Endodermal cell (in vitro differentiated cells): ENCODE measurements at regions not wholly inside any gene's neighbourhood (a gene's known extent, or its start where the extent isn't known, plus 50 kb on each side); places are given as distances from the start of the nearest gene placed in this dataset.

Experiments
- DNase-seq: peaks from one replicate; pipeline ENCODE4 v3.0.0-alpha.2; 2017
- H3K27ac ChIP-seq: 2 replicates; pipeline ENCODE4 v1.5.1; 2013; ENCODE audit warnings: mild to moderate bottlenecking, low read depth, low read length, moderate library complexity
- H3K27me3 ChIP-seq: 2 replicates; pipeline ENCODE4 v1.6.1; 2013; ENCODE audit warnings: mild to moderate bottlenecking, low read length, moderate library complexity; ENCODE audit not compliant: insufficient read depth, control insufficient read depth, poor library complexity, severe bottlenecking
- H3K36me3 ChIP-seq: 2 replicates; pipeline ENCODE4 v1.7.0; 2013; ENCODE audit warnings: mild to moderate bottlenecking, low read length, moderate library complexity; ENCODE audit not compliant: control insufficient read depth, insufficient read depth
- H3K4me1 ChIP-seq: one replicate; pipeline ENCODE4 v1.7.0; 2013; ENCODE audit warnings: low read length; ENCODE audit not compliant: control insufficient read depth, insufficient read depth
- H3K4me3 ChIP-seq: 2 replicates; pipeline ENCODE4 v1.5.1; 2013; ENCODE audit warnings: mild to moderate bottlenecking, low read length, moderate library complexity
- H3K9ac ChIP-seq: 2 replicates; pipeline ENCODE4 v1.6.1; 2013; ENCODE audit warnings: mild to moderate bottlenecking, low read length, moderate library complexity; ENCODE audit not compliant: poor library complexity, severe bottlenecking; ENCODE audit errors: extremely low read depth
- H3K9me3 ChIP-seq: 2 replicates; pipeline ENCODE4 v1.6.1; 2013; ENCODE audit warnings: mild to moderate bottlenecking, low read length, moderate library complexity; ENCODE audit not compliant: control insufficient read depth
- H3K27ac Mint-ChIP-seq: 2 replicates; pipeline ENCODE4 v1.8.0; 2020; ENCODE audit warnings: mixed read lengths
- H3K27me3 Mint-ChIP-seq: 2 replicates; pipeline ENCODE4 v1.8.0; 2021; ENCODE audit warnings: mild to moderate bottlenecking, mixed read lengths; ENCODE audit not compliant: insufficient read depth
- H3K36me3 Mint-ChIP-seq: 2 replicates; pipeline ENCODE4 v1.8.0; 2020; ENCODE audit warnings: low read depth, mixed read lengths
- H3K4me1 Mint-ChIP-seq: 2 replicates; pipeline ENCODE4 v1.8.0; 2020; ENCODE audit warnings: mixed read lengths
- H3K4me3 Mint-ChIP-seq: 2 replicates; pipeline ENCODE4 v1.8.0; 2020; ENCODE audit warnings: mild to moderate bottlenecking, moderate library complexity, mixed read lengths
- H3K9me3 Mint-ChIP-seq: 2 replicates; pipeline ENCODE4 v1.8.0; 2020; ENCODE audit warnings: mild to moderate bottlenecking, mixed read lengths
- CTCF ChIP-seq: fragments of 200-600 bp; sonication (generic); conservative IDR thresholded peaks from 2 replicates; pipeline ENCODE4 v1.5.0; 2021; ENCODE audit warnings: antibody characterized with exemption, mild to moderate bottlenecking
- WGBS, 2 experiments: methylation state at CpG; one replicate each; pipeline versions ENCODE4 v1.1.5 to v1.1.7; 2013; ENCODE audit warnings: missing lambda C conversion rate in 2 of 2, mixed read lengths in 1 of 2; ENCODE audit not compliant: insufficient coverage in 1 of 2, insufficient read length in 1 of 2; 5-methylcytosine and 5-hydroxymethylcytosine counted together

GRCh38 chr2:181126311-181126868, 146.0 kb downstream of the UBE2E3 start:
- Histone ChIP-seq H3K4me3 (no peak overlapping the region), H3K4me1 (no peaks in the 10 kb centered on the region), H3K36me3 (no peaks in the 10 kb centered on the region), H3K9ac (no peak overlapping the region), H3K9me3 (no peaks in the 10 kb centered on the region), H3K27me3 (peaks cover 15% of the 10 kb centered on the region), H3K27ac (no peak overlapping the region)
- H3K9me3 Mint-ChIP-seq = no peaks in the 10 kb centered on the region
- peaks cover 10% of the 10 kb centered on the region for H3K27me3 Mint-ChIP-seq
- TF ChIP-seq CTCF = no peak
- WGBS, 2 experiments = 92 to 100% methylated on average over 3 to 5 of the region's 5 CpGs
- H3K4me3 Mint-ChIP-seq = no peak overlapping the region
- H3K4me1 Mint-ChIP-seq = no peaks in the 10 kb centered on the region
- H3K27ac Mint-ChIP-seq = no peak overlapping the region
- no peak for DNase-seq
- no peaks in the 10 kb centered on the region for H3K36me3 Mint-ChIP-seq

- Histone ChIP-seq H3K27ac (no peak overlapping the region), H3K27me3 (no peaks in the 10 kb centered on the region), H3K9me3 (no peaks in the 10 kb centered on the region), H3K9ac (no peak overlapping the region), H3K36me3 (no peaks in the 10 kb centered on the region), H3K4me1 (no peaks in the 10 kb centered on the region), H3K4me3 (no peak overlapping the region)
- TF ChIP-seq CTCF = no peak
- Mint-ChIP-seq H3K27me3 (no peaks in the 10 kb centered on the region), H3K4me3 (no peak overlapping the region), H3K4me1 (no peaks in the 10 kb centered on the region), H3K36me3 (no peaks in the 10 kb centered on the region), H3K9me3 (no peaks in the 10 kb centered on the region), H3K27ac (no peak overlapping the region)
- no peak for DNase-seq
These were observed 147.8 kb downstream of the UBE2E3 start for GRCh38 chr2:181128199-181128598.

- Mint-ChIP-seq H3K27me3 (no peaks in the 10 kb centered on the region), H3K36me3 (no peaks in the 10 kb centered on the region), H3K4me1 (no peaks in the 10 kb centered on the region), H3K4me3 (no peak overlapping the region), H3K27ac (no peak overlapping the region), H3K9me3 (no peaks in the 10 kb centered on the region)
- H3K4me1 ChIP-seq = no peaks in the 10 kb centered on the region
- H3K36me3 ChIP-seq = no peaks in the 10 kb centered on the region
- WGBS, 2 experiments = 82% methylated on average over 3 of the region's 4 CpGs; no CpG with 5 or more reads in 1 of the 2 experiments
- DNase-seq = no peak
- H3K27me3 ChIP-seq = no peaks in the 10 kb centered on the region
- H3K27ac ChIP-seq = no peak overlapping the region
- no peak overlapping the region for H3K9ac ChIP-seq
- no peaks in the 10 kb centered on the region for H3K9me3 ChIP-seq
- no peak overlapping the region for H3K4me3 ChIP-seq
- TF ChIP-seq CTCF = no peak
These were observed 149.1 kb downstream of the UBE2E3 start for GRCh38 chr2:181129364-181130056.
